Osteocyte (in vitro differentiated cells): ENCODE measurements at regions not wholly inside any gene's neighbourhood (a gene's known extent, or its start where the extent isn't known, plus 50 kb on each side); places are given as distances from the start of the nearest gene placed in this dataset.
A peak's percentile ranks its signal among the peaks of the same experiment; 100 is the strongest.

ENCODE experiments used
- DNase-seq: peaks from one replicate; pipeline ENCODE4 v3.0.0; 2021; ENCODE audit warnings: mixed read lengths; ENCODE audit not compliant: unreplicated experiment; ENCODE audit errors: extremely low spot score
- H3K27ac Mint-ChIP-seq: one replicate; pipeline ENCODE4 v1.8.0; 2021; ENCODE audit warnings: mild to moderate bottlenecking, mixed read lengths; ENCODE audit not compliant: unreplicated experiment
- H3K27me3 Mint-ChIP-seq: one replicate; pipeline ENCODE4 v1.8.0; 2021; ENCODE audit warnings: mixed read lengths; ENCODE audit not compliant: unreplicated experiment
- H3K36me3 Mint-ChIP-seq: one replicate; pipeline ENCODE4 v1.8.0; 2021; ENCODE audit warnings: mixed read lengths; ENCODE audit not compliant: unreplicated experiment
- H3K4me1 Mint-ChIP-seq: one replicate; pipeline ENCODE4 v1.8.0; 2021; ENCODE audit warnings: mixed read lengths; ENCODE audit not compliant: unreplicated experiment
- H3K4me3 Mint-ChIP-seq: one replicate; pipeline ENCODE4 v1.8.0; 2021; ENCODE audit warnings: mild to moderate bottlenecking, moderate library complexity, mixed read lengths; ENCODE audit not compliant: unreplicated experiment
- H3K9me3 Mint-ChIP-seq: one replicate; pipeline ENCODE4 v1.8.0; 2021; ENCODE audit warnings: mixed read lengths; ENCODE audit not compliant: unreplicated experiment
- CTCF ChIP-seq: fragments of 200-600 bp; sonication (generic); IDR thresholded peaks from 2 replicates; pipeline ENCODE4 v1.5.0; 2021; ENCODE audit warnings: antibody characterized with exemption, mild to moderate bottlenecking, moderate library complexity

- Mint-ChIP-seq H3K27me3 (no peaks in the 10 kb centered on the region), H3K4me1 (peaks cover 46% of the 10 kb centered on the region), H3K4me3 (no peak overlapping the region), H3K9me3 (no peaks in the 10 kb centered on the region), H3K27ac (peak overlapping the region; percentile 47), H3K36me3 (peaks cover 7% of the 10 kb centered on the region)
- TF ChIP-seq CTCF, result no peak
- DNase-seq, result no peak
Measured at GRCh38 chr14:89615421-89615820, 198.4 kb upstream of the FOXN3 start.

GRCh38 chr14:89614009-89614691, 197.1 kb upstream of the FOXN3 start:
- Mint-ChIP-seq H3K4me1 (peaks cover 37% of the 10 kb centered on the region), H3K36me3 (peaks cover 7% of the 10 kb centered on the region), H3K4me3 (no peak overlapping the region), H3K27ac (no peak overlapping the region), H3K9me3 (no peaks in the 10 kb centered on the region), H3K27me3 (no peaks in the 10 kb centered on the region)
- DNase-seq, result no peak
- no peak for TF ChIP-seq CTCF

- Mint-ChIP-seq H3K4me3 (no peak overlapping the region), H3K9me3 (no peaks in the 10 kb centered on the region), H3K27ac (no peak overlapping the region), H3K27me3 (no peaks in the 10 kb centered on the region), H3K4me1 (peaks cover 39% of the 10 kb centered on the region), H3K36me3 (peaks cover 12% of the 10 kb centered on the region)
- no peak for DNase-seq
- no peak for TF ChIP-seq CTCF
Measured at GRCh38 chr14:89613260-89614008, 196.4 kb upstream of the FOXN3 start.

GRCh38 chr14:89609500-89610100, 192.6 kb upstream of the FOXN3 start:
- TF ChIP-seq CTCF, result no peak
- Mint-ChIP-seq H3K4me3 (no peak overlapping the region), H3K4me1 (peaks cover 10% of the 10 kb centered on the region), H3K27me3 (no peaks in the 10 kb centered on the region), H3K27ac (peak overlapping the region; percentile 23), H3K36me3 (peaks cover 27% of the 10 kb centered on the region), H3K9me3 (peaks cover 7% of the 10 kb centered on the region)
- no peak for DNase-seq

GRCh38 chr14:89607453-89607852, 190.4 kb upstream of the FOXN3 start:
- no peak for DNase-seq
- Mint-ChIP-seq H3K4me3 (no peak overlapping the region), H3K27ac (no peak overlapping the region), H3K27me3 (no peaks in the 10 kb centered on the region), H3K9me3 (peaks cover 11% of the 10 kb centered on the region), H3K4me1 (peaks cover 4% of the 10 kb centered on the region), H3K36me3 (peaks cover 28% of the 10 kb centered on the region)
- TF ChIP-seq CTCF, result no peak
